ENCODE measurements at regions not wholly inside any gene's neighbourhood (a gene's known extent, or its start where the extent isn't known, plus 50 kb on each side); places are given as distances from the start of the nearest gene placed in this dataset.

DNA sequence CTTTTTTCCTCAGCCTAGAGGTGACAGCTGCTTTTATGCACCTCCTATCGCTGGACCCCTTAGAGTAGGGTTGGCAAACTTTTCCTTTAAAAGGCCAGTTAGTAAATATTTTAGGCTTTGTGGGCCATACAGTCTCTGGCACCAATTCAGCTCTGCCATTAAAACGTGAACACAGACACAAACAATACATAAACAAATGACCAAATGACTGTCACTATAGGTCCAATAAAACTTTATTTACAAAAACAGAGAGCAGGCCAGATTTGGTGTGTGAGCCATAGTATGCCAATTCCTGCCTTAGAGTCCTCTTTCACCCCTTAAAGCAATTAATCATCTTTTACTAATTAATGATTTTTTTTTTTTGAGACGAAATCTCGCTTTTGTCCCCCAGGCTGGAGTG lies 61.1 kb upstream of the RPS13 start:
- TF ChIP-seq KLF6 (CRISPR knock-in tag; IDR thresholded peaks at IDR 0.05; ENCODE audit: borderline replicate concordance) (no peak), SMAD2 (IDR thresholded peaks at IDR 0.05; ENCODE audit: low read depth, low read length) (no peak), SMC3 (conservative IDR thresholded peaks at IDR 0.05; ENCODE audit: insufficient read depth, low read depth, low read length) (no peak), EP300 (IDR thresholded peaks at IDR 0.05; ENCODE audit: low read length) (no peak), ZNF263 (CRISPR knock-in tag; IDR thresholded peaks at IDR 0.05; ENCODE audit: borderline replicate concordance) (no peak), NR3C1 (CRISPR knock-in tag; IDR thresholded peaks at IDR 0.05) (no peak), SREBF2 (CRISPR knock-in tag; IDR thresholded peaks at IDR 0.05) (no peak)
- TF ChIP-seq, protein P1, sequence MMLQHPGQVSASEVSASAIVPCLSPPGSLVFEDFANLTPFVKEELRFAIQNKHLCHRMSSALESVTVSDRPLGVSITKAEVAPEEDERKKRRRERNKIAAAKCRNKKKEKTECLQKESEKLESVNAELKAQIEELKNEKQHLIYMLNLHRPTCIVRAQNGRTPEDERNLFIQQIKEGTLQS (IDR thresholded peaks at IDR 0.05) = no peak
- TF ChIP-seq, protein P1 (CRISPR knock-in tag; conservative IDR thresholded peaks at IDR 0.05) = no peak

All from K562 (cell line).